Erythroblast (primary cell): ENCODE measurements at regions not wholly inside any gene's neighbourhood (a gene's known extent, or its start where the extent isn't known, plus 50 kb on each side); places are given as distances from the start of the nearest gene placed in this dataset.

Experiments
- GATA1 ChIP-seq: IDR thresholded peaks from 2 replicates; pipeline ENCODE4 v1.6.1; 2011; ENCODE audit warnings: low read depth, mild to moderate bottlenecking, control low read depth, low read length, moderate library complexity
- POLR2A ChIP-seq: IDR thresholded peaks from 2 replicates; pipeline ENCODE4 v1.6.1; 2011; ENCODE audit warnings: mild to moderate bottlenecking, low read length

- TF ChIP-seq POLR2A, result no peak
- no peak for TF ChIP-seq GATA1
These were observed 80.7 kb upstream of the MUCL1 start for GRCh38 chr12:54773593-54773992.
